Activated T-cell treated with anti-CD3 and anti-CD28 coated beads, Interleukin-2, amount 50 U/mL, for 4 hours (primary cell): ENCODE measurements at regions not wholly inside any gene's neighbourhood (a gene's known extent, or its start where the extent isn't known, plus 50 kb on each side); places are given as distances from the start of the nearest gene placed in this dataset.

Experiments
- ATAC-seq, 2 donors: fragments of 200-7000 bp; cut with Tn5 transposase; one replicate each; pipeline ENCODE4 v1.10.0; 2021
- DNase-seq: peaks from one replicate; pipeline ENCODE4 v3.0.0-alpha.2; 2020
- H3K27me3 Mint-ChIP-seq: one replicate; pipeline ENCODE4 v1.8.0; 2021; ENCODE audit warnings: low read depth, mixed read lengths
- H3K36me3 Mint-ChIP-seq: one replicate; pipeline ENCODE4 v1.8.0; 2022; ENCODE audit warnings: mixed read lengths; ENCODE audit not compliant: insufficient read depth
- H3K4me1 Mint-ChIP-seq: one replicate; pipeline ENCODE4 v1.8.0; 2021; ENCODE audit warnings: low read depth, mixed read lengths
- H3K4me3 Mint-ChIP-seq: one replicate; pipeline ENCODE4 v1.8.0; 2021; ENCODE audit warnings: mild to moderate bottlenecking, moderate library complexity, mixed read lengths
- H3K9me3 Mint-ChIP-seq: one replicate; pipeline ENCODE4 v1.8.0; 2021; ENCODE audit warnings: mixed read lengths

DNA sequence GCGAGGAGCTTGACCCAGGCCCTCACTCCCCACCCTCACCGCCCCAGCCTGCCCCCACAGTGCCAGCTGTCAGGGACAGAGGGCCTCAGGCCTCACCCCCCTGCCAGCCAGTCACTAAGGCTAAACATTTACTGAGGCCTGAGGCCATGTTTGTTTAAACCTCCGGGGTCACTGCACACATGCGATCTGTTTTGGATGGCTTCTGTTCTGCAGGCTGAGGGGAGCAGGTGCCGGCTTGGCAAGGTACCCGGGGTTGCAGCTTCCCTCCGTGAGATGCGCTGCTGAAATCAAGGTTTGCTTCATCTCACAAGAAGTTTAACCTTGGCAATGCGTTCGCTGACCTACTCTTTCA, 103.3 kb upstream of the BOD1 start:
- ATAC-seq (no peak), DNase-seq (no peak)
- Mint-ChIP-seq H3K27me3 (peaks cover 6% of the 10 kb centered on the region), H3K4me1 (no peaks in the 10 kb centered on the region), H3K36me3 (no peaks in the 10 kb centered on the region), H3K9me3 (no peaks in the 10 kb centered on the region), H3K4me3 (no peak overlapping the region)

DNA sequence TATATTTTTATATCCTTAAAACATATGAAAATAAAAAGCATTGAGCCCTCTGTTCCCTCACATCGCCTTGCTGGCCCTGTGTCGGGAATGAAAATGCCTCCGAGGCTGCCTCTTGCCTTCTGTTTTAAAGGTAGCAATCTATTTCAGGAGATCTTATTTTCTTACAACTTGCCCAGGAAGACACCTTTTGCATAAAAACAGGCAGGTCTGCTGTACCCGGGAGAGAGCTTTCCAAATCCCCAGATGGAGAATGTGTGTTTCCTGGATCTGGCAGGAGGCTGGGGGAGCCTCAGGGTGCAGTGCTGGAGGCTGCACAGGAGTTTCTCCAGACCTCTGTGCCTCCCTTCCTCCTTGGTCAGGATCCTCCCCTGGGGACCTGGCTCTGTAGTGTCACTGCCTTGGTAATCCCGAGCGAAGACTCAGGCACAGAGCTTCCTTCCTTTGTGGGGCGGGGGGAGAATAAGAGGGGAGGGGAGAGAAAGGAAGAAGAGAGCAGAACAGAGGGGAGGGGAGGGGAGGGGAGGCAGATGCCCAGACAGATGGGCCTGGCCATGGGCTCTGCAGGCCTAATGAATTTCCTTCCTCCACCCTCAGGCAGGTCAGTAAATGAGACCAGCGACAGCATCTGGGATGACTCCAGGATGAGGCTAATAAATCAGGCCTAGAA, 104.0 kb upstream of the BOD1 start:
- H3K4me3 Mint-ChIP-seq = no peak overlapping the region
- H3K36me3 Mint-ChIP-seq = no peaks in the 10 kb centered on the region
- H3K27me3 Mint-ChIP-seq = peaks cover 6% of the 10 kb centered on the region
- ATAC-seq (no peak), DNase-seq (no peak)
- H3K4me1 Mint-ChIP-seq = no peaks in the 10 kb centered on the region
- H3K9me3 Mint-ChIP-seq = no peaks in the 10 kb centered on the region

DNA sequence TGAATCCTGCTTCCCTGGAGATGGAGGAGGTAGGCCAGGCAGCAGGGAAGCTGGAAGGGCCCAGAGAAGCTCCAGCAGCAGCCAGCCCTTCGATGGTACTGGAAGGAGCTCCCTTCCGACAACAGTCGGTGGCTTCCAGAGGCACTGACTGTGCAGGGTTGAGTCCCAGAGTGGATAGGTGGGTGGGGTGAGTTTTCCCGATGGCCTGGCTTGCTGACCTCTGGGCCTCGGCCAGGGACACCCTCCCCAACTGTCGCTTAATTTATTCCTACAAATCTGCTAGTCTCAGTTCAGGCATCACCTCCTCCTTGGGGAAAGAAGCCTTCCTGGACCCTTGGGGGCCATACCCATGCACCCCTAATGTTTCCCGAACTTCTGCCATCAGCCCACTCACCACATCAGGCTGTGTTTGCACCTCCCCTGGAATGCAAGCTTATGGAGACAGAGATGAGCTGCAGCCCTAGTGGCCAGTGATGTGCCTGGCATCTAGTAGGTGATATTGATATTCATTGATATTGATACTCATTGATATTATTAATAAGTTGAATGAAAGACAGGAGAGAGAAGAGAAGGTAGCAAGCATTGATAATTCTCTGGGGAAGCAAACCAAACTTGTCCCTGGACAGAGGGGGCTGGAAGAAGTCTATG, 104.6 kb upstream of the BOD1 start:
- no peaks in the 10 kb centered on the region for H3K36me3 Mint-ChIP-seq

DNA sequence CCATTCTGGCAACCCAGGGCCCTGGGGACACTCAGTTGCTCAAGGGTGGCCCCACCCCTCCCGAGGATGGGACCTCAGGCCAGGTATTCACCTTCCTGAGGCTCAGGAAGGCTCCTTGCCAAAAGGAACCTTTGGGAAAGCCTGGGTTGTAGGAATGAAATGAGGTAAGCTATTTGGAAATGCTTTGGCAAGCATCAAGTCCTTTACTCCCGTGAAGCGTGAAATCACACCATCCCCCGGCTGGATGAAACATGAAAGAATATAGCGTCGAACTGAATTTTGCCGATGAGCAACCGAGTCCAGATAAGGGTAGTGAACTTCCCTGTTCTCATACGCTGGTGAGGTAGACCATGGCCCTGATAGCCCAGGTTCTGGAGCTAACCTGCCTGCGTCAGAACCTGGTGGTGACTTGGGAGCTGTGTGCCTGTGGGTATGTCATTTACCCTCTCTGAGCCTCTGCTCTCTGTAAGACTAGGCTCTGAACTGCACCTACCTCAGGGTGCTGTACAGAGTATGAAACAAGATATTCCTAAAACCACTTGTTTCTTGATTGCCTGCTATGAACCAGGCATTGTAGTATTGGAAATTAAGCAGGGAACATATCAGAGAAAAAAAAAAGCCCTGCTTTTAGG, 105.3 kb upstream of the BOD1 start:
- Mint-ChIP-seq H3K4me1 (no peaks in the 10 kb centered on the region), H3K9me3 (peaks cover 5% of the 10 kb centered on the region), H3K27me3 (peaks cover 6% of the 10 kb centered on the region), H3K36me3 (no peaks in the 10 kb centered on the region), H3K4me3 (no peak overlapping the region)
- ATAC-seq = no peak
- no peak for DNase-seq

More for the DNA sequence above, 104.6 kb upstream of the BOD1 start:
- Mint-ChIP-seq H3K4me3 (no peak overlapping the region), H3K9me3 (peaks cover 5% of the 10 kb centered on the region), H3K4me1 (no peaks in the 10 kb centered on the region), H3K27me3 (peaks cover 6% of the 10 kb centered on the region)
- DNase-seq = no peak
- ATAC-seq = no peak

DNA sequence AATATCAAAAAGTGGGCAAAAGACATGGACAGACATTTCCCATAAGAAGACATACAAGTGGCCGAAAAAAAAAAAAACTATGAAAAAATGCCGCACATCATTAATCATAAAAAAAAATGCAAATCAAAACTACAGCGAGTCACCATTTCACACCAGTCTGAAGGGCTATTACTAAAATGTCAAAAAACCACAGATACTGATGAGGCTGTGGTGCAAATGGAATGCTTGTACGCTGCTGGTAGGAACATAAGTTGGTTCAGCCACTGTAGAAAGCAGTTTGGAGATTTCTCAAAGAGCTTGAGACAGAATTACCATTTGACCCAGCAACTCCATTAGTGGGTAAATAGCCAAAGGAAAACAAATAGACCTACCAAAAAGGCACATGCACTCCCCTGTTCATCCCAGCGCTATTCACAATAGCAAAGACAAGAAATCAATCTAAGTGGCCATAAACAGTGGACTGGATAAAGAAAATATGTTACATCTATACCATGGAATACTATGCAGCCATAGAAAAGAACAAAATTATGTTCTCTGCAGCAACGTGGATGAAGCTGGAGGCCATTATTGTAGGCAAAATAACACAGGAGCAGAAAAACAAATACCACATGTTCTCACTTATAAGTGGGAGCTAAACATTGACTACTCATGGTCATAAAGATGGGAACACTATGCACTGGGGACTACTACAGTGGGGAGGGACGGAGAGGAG, 110.6 kb upstream of the BOD1 start:
- no peak for DNase-seq
- ATAC-seq = no peak
- Mint-ChIP-seq H3K4me3 (no peak overlapping the region), H3K9me3 (peaks cover 5% of the 10 kb centered on the region), H3K4me1 (no peaks in the 10 kb centered on the region), H3K27me3 (peaks cover 2% of the 10 kb centered on the region), H3K36me3 (no peaks in the 10 kb centered on the region)

DNA sequence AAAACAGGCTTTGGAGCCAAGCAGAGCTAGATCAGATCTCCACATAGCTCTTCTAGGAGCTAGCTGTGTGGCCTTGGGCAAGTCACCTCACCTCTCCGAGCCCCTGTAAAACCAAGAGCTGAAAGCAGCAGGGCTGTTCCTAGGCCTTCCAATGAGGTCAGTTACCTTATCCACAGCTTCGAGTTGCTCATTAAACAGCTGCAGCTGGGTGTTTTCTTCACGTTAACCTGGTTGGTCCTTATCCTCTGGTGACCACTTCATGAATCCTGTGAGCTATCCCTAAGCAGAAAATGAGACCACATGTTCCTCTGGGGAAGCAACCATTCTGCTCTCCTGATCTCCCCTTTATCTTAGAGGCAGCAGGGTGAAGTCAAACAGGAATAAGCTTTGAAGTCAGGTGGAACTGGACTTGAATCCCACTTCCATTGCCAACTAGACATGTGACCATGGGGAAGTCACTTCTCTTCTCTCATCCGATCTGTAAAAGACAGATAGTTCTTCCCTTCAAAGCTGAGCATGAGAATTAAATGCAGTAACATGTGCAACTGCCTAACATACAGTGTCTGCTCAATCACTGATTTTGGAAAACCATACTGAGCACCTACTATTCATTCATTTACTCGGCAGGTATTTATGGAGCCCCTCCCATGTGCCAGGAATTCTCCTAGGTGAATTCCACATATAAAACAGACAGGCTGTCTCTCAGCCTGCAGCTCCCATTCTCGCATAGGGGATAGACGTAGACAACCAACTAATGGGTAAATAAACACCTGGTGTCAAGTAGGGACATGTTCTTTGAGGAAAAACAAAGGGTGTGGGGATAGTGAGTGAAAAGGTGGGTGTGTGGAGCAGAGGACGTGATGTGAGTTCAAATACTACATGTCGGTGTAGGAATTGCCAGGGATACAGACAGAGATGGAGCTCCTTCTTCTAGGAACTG, 111.7 kb upstream of the BOD1 start:
- no peaks in the 10 kb centered on the region for H3K27me3 Mint-ChIP-seq

DNA sequence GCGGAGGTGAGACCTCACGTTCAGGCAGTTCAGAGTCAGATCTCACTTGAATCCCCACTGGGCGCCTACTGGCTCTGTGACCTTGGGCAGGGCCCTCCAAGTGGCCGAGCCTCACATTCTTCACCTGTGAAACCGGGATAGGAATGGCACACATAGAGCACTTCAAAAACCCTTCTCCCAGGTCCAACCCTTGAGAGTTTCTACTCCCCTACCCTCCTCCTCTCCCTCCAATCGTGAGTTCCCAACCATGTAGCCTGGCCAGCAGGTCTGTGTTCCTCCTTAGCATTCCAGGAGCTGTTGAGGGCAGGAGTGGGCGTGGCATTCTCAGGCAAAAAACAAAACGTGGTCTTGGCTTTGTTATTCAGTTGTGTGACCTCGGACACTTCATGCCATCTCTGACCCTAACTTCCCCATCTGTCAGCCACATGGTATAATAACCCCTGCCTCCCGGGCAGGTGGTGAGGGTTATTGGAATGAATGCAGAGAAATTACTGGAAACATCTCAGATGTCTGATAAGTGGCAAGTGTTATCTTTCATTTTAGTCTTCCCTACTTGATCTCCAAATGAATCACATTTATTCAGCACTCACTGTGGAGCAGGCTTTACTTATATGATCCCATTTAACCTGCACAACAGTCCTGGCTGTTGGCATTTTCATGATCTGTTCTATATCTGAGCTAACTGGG, 112.8 kb upstream of the BOD1 start:
- Mint-ChIP-seq H3K4me1 (no peaks in the 10 kb centered on the region), H3K27me3 (no peaks in the 10 kb centered on the region), H3K9me3 (peaks cover 5% of the 10 kb centered on the region), H3K36me3 (no peaks in the 10 kb centered on the region), H3K4me3 (no peak overlapping the region)
- ATAC-seq (no peak), DNase-seq (no peak)

More for the DNA sequence above, 111.7 kb upstream of the BOD1 start:
- H3K4me3 Mint-ChIP-seq = no peak overlapping the region
- H3K36me3 Mint-ChIP-seq = no peaks in the 10 kb centered on the region
- ATAC-seq (no peak), DNase-seq (no peak)
- H3K4me1 Mint-ChIP-seq = no peaks in the 10 kb centered on the region
- H3K9me3 Mint-ChIP-seq = peaks cover 5% of the 10 kb centered on the region

DNA sequence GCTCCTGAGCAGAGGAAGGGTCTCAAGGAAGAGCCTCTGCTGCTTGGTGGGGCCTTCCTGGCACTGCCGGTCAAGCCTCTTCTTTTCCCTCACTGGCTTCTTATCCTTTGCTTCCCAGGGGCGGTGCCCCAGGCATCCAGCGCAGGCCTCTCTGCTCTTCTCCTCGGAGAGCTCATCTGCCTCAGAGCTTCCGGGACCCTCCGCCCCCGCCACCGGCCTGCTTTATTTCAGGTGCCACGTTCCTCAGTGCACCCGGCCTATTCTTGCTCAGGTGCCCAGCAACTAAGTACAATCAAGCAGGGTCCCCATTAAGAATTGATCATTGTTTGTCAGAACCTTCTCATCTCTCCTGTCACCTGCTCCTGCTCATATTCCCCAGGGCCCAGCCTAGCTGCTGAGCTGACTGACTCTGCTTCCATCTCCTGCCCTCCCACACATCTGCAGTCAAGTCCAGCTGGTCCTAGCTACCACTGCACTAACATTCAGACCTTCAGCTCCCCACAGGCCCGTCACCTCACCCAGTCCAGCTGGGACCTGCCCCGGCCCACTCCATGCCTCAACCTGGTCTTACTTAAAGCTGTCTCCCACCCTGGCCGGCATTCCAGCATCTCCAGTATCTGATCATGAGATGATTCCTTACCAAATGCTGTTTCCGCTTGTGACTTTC, 114.3 kb upstream of the BOD1 start:
- DNase-seq (no peak), ATAC-seq (no peak)
- Mint-ChIP-seq H3K4me1 (no peaks in the 10 kb centered on the region), H3K36me3 (no peaks in the 10 kb centered on the region), H3K9me3 (peaks cover 2% of the 10 kb centered on the region), H3K4me3 (no peak overlapping the region), H3K27me3 (no peaks in the 10 kb centered on the region)

DNA sequence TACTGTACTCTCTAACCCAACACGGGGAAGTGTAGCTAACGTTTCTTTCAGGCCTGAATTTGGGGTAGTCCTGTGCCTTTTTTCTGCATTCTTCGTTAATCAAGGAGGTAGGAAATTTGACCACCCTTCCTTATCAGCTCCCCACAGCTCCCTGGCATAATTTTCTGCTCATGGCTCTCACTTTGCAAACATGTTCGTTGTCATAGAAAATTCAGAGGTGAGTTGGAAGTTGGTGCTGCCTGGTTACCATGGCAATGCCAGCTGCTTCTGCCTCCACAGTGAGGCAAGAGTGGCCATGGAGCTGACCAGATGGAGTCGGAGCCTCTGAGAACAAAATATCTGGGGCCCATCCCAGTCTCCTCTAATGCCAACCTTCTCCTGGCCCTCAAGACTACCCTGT, 116.6 kb upstream of the BOD1 start:
- peaks cover 3% of the 10 kb centered on the region for H3K27me3 Mint-ChIP-seq
- DNase-seq = no peak
- H3K4me3 Mint-ChIP-seq = no peak overlapping the region
- no peaks in the 10 kb centered on the region for H3K9me3 Mint-ChIP-seq
- H3K36me3 Mint-ChIP-seq = no peaks in the 10 kb centered on the region
- peaks cover 2% of the 10 kb centered on the region for H3K4me1 Mint-ChIP-seq
- ATAC-seq = no peak

DNA sequence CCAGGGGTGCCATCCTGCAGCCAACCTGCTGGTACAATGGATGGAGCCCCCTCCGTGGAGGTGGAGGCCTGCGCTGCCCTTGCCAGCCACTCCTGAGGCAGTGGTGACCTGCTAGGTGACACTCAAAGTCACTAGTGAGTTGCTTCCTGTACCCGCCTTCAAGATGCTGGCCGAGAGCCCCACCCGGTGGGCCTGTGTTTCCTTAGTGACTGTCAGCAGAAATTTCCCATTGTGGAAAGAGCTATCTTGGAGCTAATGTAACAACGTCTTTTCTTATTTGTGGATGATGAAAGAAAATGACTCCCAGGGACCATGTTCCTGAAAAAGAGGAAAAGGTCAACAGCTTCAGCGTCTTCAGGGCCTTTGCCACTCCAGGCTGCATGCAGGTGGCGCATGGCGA, 117.0 kb upstream of the BOD1 start:
- DNase-seq (no peak), ATAC-seq (no peak)
- no peaks in the 10 kb centered on the region for H3K9me3 Mint-ChIP-seq
- H3K4me1 Mint-ChIP-seq = peaks cover 2% of the 10 kb centered on the region
- peaks cover 3% of the 10 kb centered on the region for H3K27me3 Mint-ChIP-seq
- H3K4me3 Mint-ChIP-seq = no peak overlapping the region
- H3K36me3 Mint-ChIP-seq = no peaks in the 10 kb centered on the region

DNA sequence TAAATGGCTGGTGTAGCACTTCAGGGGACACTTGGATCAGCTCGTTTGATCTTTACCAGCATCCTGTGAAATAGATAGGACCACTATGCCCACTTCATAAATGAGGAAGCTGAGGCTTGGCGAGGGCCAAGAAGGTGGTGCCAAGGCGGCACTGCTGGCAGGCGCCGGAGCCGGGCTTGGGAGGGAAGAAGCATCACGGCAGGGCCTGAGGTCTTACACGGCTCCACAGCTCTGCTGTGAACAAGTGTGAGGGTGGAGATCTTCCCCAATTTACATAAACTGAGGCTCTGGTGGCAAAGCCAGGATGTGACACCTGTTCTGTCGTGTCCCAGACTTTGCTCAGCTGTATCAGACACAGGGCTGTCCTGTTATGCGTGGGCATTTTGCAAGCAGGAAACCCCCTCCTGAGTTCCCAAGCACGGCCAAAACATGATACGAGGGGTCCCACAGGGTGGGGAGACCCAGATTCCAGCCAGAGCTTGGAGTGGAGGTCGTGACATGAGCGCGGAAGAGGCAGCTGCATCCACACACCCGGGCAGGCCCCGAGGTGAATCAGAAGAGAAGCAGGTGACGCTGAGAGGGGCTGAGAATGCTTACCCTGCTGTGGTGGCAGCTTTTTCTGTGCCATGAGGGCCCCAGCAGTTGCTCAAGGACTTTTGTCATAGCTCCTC, 117.5 kb upstream of the BOD1 start:
- H3K4me1 Mint-ChIP-seq = peaks cover 2% of the 10 kb centered on the region
- H3K9me3 Mint-ChIP-seq = no peaks in the 10 kb centered on the region
- H3K36me3 Mint-ChIP-seq = no peaks in the 10 kb centered on the region
- DNase-seq = no peak
- H3K27me3 Mint-ChIP-seq = peaks cover 3% of the 10 kb centered on the region
- no peak overlapping the region for H3K4me3 Mint-ChIP-seq
- ATAC-seq = no peak

DNA sequence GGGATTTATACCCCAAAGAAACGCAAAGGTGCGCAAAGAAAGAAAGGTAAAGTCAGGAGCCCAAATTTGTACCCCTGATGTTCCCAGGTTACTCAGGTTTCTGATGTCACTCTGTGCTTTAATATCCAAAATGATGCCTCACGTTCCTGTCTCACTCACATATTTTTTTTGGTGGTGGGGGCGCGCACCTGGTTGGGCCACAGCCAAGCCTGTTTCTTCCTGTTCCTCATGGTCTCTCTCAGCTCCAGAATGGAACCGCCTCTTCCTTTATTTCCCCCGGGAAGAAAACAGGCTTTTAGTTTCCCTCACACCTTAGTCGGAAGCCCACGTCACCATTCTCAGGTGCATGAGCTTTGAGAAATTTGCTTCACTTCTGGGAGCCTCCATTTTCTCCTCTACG, 118.3 kb upstream of the BOD1 start:
- DNase-seq (no peak), ATAC-seq (no peak)
- Mint-ChIP-seq H3K4me1 (peaks cover 2% of the 10 kb centered on the region), H3K9me3 (no peaks in the 10 kb centered on the region), H3K4me3 (no peak overlapping the region), H3K27me3 (peaks cover 3% of the 10 kb centered on the region), H3K36me3 (no peaks in the 10 kb centered on the region)

DNA sequence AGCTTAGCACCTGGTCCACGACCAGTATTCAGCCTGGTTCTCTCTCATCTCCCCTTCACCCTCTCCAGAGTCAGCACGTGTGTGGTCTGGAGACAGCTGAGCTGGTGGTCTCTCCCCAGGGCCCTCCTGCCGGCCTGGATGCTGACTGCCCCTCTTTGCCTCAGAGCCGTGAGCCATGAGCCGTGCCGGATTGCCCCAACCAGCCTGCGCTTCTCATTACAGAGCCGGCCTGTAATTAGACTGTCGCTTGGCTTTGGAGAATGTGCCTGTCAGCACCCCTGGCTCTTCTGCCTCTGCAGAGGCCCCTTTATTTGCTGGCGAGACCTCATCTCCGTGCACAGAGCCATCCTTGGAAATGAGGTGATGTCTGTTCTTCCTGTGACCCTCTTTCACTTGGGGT, 118.7 kb upstream of the BOD1 start:
- peaks cover 3% of the 10 kb centered on the region for H3K27me3 Mint-ChIP-seq
- no peaks in the 10 kb centered on the region for H3K9me3 Mint-ChIP-seq
- H3K4me1 Mint-ChIP-seq = peaks cover 2% of the 10 kb centered on the region
- DNase-seq (no peak), ATAC-seq (no peak)
- no peaks in the 10 kb centered on the region for H3K36me3 Mint-ChIP-seq
- H3K4me3 Mint-ChIP-seq = no peak overlapping the region
